ENCODE measurements at regions not wholly inside any gene's neighbourhood (a gene's known extent, or its start where the extent isn't known, plus 50 kb on each side); places are given as distances from the start of the nearest gene placed in this dataset.
A peak's percentile ranks its signal among the peaks of the same experiment; 100 is the strongest.

DNA sequence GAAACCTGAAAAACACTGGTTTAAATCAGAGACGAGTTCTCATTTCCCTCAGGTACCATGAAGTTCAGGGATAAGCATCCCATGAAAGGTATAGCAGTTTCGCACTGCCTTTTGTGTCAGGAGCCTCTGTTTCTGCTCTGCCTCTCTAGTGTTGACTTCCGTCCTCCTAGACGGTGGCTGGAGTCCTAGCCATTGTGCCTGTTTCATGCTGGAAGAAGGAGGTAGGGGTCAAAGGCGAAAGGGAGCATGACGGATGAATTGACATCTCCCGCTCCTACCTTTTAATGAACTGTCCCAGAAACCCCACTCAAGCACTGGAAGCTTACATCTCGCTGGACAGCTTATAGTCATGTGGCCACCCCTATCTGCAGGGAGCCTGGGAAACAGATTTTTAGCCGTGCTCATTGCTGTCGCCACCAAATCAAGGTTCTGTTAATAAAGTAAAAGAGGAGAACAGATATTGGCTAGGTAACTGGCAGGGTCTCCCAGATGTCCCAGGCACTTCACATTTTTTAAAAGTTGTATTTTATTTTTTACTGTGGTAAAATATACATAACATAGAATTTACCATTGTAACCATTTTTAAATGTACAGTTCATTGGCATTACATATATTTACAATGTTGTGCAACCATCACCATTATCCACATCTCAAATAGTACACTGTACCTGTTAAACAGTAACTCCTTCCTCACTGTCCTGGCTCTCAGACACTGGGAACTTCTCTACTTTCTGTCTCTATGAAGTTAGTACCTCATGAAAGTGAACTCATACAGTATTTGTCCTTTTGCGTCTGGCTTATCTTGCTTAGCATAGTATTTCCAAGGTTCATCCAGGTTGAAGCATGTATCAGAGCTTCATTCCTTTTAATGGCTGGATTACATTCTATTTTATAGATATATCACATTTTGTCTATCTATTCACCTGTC, 55.0 kb upstream of the CTLA4 start:
- TF ChIP-seq, protein P1, sequence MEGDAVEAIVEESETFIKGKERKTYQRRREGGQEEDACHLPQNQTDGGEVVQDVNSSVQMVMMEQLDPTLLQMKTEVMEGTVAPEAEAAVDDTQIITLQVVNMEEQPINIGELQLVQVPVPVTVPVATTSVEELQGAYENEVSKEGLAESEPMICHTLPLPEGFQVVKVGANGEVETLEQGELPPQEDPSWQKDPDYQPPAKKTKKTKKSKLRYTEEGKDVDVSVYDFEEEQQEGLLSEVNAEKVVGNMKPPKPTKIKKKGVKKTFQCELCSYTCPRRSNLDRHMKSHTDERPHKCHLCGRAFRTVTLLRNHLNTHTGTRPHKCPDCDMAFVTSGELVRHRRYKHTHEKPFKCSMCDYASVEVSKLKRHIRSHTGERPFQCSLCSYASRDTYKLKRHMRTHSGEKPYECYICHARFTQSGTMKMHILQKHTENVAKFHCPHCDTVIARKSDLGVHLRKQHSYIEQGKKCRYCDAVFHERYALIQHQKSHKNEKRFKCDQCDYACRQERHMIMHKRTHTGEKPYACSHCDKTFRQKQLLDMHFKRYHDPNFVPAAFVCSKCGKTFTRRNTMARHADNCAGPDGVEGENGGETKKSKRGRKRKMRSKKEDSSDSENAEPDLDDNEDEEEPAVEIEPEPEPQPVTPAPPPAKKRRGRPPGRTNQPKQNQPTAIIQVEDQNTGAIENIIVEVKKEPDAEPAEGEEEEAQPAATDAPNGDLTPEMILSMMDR (IDR thresholded peaks at IDR 0.05; ENCODE audit: control insufficient read depth, extremely low read depth, insufficient read depth) = no peak
- no peak overlapping the region for H3K4me3 ChIP-seq (ENCODE audit: low read depth, low read length)
- DNase-seq (ENCODE audit: low read depth) = no peak

DNA sequence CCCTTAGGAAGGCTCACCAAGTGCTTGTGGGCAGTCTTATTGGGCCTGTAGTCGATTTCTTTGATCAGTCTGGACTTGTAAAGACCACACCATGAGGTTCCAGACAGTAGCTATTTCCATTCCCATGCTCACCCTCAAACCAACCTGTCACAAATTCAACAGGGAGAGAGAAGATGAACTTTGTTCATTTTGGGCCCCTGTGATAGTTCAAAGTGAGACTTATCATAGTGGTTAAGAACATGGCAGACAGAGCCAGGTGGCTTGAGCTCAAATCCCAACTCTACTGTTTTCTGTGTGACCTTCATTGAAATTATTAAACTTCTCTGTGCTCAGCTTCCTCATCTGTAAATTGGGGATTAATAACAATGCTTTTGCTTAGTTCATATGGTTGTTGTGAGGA, 53.9 kb upstream of the CTLA4 start:
- TF ChIP-seq, protein P1 (IDR thresholded peaks at IDR 0.05; ENCODE audit: control insufficient read depth, extremely low read depth, insufficient read depth) = no peak
- no peak for DNase-seq (ENCODE audit: low read depth)
- H3K4me3 ChIP-seq (ENCODE audit: low read depth, low read length) = no peak overlapping the region

DNA sequence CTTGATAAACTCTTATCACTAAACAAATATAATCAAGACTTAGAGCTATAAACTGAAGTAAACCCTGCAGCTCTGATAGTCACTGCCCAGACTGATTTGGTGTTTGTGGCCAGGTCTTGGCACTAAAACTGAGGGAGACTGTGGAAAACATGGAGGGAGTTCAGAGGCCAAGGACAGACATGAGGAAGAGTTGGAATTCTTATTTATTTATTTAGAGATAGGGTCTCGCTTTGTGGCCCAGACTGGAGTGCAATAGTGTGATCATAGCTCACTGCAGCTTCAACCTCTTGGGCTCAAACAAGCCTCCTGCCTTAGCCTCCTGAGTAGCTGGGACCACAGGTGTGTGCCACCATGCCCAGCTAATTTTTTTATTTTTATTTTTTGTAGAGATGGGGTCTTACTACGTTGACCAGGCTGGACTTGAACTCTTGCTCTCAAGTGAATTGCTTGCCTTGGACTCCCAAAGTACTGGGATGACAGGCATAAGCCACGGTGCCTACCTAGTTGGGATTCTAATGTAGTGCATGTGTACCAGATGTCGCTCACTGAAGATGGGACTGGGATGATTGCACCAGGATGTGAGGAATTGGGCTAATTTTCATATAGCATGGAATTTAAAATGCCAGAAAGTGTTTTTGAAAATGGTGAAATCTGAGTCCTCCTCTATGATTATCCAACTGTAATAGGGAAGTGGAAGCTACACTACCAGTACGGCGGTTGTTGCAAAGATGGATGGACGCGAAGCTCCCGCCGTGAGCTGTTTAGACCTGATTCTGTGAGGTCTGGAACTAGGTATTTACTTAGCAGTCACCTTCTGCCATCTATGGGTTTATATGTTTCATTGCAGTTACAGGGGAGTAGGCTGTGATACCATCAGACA, 52.7 kb upstream of the CTLA4 start:
- TF ChIP-seq, protein P1 (IDR thresholded peaks at IDR 0.05; ENCODE audit: control insufficient read depth, extremely low read depth, insufficient read depth) = peak; percentile 78
- H3K4me3 ChIP-seq (ENCODE audit: low read depth, low read length) = no peak overlapping the region
- peak; percentile 43 for DNase-seq (ENCODE audit: low read depth)

DNA sequence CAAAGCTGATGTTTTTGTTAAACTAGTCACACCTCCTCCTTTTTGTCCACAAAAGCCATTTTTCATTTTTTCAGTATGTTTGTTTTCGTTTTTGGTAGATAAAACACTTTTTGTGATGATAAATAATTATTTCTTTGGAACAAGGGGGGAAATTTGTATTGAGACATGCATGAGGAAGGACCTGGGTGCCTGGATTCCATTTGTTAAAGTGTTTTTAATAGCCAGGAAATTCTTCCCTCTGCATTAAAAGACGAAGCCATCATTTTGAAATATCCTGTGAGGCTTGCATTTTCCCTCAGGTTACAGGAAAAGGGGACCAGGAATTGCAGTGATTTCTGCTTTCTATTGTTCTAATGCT, 52.1 kb upstream of the CTLA4 start:
- H3K4me3 ChIP-seq (ENCODE audit: low read depth, low read length) = no peak overlapping the region
- TF ChIP-seq, protein P1 (IDR thresholded peaks at IDR 0.05; ENCODE audit: control insufficient read depth, extremely low read depth, insufficient read depth) = no peak
- DNase-seq (ENCODE audit: low read depth) = no peak

DNA sequence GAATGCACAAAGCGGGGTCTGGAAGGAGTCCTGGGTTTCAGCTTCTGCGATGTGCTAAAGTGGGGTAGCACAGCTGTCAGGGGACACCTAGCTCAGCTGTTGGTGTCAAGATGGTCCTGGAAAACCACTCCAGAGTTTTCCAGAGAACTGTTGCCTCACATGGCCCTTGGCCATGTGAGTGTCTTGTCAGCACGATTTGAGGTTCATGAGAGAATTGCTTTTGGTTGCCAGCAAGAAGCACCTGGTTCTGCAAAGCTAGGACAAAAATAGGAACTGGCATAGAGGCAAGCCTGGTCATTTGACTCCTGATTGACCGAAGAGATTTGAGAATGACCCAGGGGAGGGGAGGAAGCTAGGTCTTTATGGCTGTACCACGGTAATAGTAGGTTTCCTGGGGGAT, 50.4 kb upstream of the CTLA4 start:
- DNase-seq (ENCODE audit: low read depth) = no peak
- H3K4me3 ChIP-seq (ENCODE audit: low read depth, low read length) = no peak overlapping the region
- TF ChIP-seq, protein P1 (IDR thresholded peaks at IDR 0.05; ENCODE audit: control insufficient read depth, extremely low read depth, insufficient read depth) = no peak
